NCI-H1092 (cell line): ENCODE measurements at regions not wholly inside any gene's neighbourhood (a gene's known extent, or its start where the extent isn't known, plus 50 kb on each side); places are given as distances from the start of the nearest gene placed in this dataset.

Experiments
- DNase-seq: peaks from one replicate; lab custom pipeline; 2025; lab: John Stamatoyannopoulos, UW

DNA sequence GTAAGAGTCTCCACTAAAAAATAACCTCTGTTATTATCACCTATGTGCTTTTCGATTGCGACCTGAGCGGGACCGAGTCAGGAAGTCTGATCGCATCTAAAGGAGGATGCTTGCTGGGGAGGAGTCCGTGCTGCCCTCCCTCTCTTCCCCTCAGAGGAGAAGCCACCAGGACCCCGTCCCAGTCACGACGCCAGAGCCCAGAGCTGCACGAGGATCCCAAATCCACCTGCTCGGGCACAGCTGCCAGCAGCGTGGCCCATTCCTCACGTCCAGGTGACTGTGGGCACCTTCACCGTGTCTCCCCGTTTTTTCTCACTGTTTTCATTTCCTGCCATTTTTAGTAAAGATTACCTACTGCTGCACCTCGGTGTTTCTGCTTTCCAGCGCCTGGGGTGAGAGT lies 390.3 kb downstream of the BRD1 start:
- DNase-seq, result no peak

DNA sequence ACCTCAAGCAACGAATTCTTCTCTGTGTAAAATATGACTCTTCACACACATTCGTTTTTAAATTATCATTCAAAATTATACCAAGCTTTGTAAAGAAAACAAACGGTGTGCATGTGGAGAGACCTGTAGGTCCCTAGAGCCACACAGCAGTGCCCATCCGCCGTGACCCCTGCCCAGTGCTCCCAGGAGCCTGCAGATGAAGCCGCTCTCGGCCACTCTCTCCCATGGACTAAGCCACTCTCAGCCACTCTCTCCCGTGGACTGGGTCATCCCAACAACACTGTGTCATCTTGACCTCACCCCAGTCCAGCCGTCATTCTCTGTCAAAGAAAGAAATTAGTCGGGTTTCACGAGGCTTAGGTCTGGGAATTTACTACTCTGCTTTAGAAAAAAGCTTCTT lies 391.6 kb downstream of the BRD1 start:
- no peak for DNase-seq

DNA sequence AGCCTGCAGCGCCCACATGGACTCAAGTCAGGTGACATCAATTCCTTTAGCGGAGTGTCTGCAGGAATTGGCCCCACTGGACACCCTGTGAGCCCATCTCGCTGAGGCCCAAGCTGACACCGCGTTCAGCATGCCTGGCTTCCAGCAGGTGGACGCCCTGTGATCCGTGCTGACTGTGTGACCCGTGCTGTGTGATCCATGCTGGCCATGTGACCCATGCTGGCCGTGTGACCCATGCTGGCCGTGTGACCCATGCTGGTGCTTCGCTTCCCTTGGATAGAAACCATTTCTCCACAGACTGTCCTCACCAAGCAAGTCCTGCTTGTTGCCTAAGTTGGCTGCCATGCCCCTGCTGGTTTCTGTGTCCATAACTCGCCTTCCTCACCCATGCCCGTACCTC lies 392.1 kb downstream of the BRD1 start:
- no peak for DNase-seq

DNA sequence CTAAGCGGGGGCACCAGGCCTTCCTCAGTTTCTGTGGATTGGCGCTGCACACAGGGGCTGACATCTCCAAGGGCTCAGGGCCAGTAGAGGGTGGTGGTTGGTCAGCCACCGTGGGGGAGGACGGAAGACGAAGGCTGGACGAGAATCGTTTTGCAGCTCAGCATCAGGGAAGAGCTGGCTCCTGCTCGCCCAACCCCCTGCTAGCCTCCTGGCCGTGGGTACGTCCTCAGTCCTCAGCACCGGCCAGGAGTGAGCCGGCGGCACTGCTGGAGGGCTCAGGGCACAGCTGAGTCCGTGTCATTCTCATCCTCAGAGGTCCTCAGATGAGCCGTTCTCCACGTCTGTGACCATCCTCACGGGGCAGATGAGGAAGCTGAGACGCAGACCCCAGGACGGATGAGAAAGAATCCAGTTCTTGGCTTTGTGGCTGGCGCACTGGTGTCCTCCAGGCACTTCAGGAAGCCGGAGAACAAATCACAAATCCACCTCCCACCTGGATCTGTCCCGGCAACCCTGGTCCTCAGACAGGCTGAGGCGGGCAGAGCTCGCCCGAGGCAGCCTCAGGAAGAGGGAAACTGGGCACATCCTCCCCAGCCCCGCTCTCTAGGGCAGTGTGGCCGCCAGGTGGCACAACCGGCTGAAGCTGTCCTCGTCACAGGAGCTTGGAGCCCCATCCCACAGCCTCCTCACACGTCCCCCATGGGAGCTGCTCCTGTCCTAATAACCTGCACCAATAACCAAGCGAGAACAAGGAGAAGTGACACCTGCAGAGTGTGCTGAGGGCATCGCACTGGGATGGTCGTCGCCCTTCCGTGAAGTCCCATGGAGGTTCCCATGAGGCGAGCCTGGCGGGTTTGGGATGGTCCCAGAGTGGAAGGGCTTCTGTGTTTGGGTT lies 393.7 kb downstream of the BRD1 start:
- no peak for DNase-seq

DNA sequence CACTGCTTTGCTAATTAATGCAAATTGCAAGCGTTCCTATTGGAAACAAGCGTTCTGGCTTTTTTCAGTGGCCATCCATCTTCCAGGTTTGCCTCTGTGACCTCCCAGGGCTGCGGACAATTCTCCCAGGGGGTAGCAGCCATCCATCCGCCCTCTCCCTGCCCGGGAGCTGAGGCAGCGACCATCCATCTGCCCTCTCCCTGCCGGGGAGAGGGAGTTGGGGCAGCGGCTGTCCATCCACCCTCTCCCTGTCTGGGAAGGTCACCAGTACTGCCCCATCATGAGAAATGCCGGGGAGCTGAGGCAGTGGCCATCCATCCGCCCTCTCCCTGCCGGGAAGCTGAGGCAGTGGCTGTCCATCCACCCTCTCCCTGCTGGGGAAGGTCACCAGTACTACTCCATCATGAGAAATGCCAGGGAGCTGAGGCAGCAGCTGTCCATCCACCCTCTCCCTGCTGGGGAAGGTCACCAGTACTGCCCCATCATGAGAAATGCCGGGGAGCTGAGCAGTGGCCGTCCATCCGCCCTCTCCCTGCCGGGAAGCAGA lies 394.7 kb downstream of the BRD1 start:
- no peak for DNase-seq

DNA sequence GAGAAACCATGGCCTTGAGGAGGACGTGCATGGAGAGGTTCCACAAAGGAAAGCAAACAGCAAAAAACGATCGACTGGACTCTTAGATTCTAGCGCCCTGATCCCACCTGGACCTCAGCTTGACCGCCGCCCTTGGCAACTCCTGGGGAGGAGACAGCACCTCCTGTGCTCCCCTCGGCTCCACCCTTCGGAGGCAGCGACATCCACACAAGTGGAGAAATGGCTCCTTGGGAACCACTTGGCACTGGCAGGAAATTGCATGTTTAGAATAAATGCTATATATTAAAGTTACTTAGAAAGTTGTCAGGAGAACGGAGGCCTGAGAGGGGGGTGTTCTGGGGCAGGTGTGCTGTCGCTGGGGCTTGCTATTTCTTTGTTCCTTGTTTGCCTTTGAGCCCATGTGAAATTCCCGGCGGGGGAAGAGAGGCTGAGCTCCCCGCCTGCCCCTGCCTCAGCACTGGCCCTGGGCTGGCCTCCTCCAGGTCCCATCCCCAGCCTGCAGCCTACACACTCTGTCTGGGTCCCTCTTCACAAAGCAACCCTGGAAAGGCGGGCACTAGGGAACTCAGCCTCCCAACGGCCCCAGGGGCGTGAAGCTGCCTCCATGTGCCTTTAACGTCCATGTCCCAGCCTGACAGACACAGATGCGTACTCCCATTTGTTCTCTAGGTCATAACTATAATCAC lies 395.3 kb downstream of the BRD1 start:
- DNase-seq, result no peak

DNA sequence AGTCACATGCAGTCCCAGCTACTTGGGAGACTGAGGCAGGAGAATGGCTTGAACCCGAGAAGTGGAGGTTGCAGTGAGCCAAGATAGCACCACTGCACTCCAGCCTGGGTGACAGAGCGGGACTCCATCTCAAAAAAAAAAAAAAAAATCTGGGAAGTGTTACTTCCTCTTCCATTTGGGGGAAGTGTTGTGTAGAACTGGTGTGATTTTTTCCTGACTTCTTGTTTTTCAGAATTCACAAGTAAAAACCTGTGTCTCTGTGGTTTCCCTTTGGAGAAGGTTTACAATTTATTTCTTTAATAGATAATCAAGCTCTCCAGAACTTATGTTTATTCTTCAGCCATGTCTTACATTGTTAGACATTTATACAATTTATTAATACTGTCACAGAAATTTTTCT lies 396.1 kb downstream of the BRD1 start:
- DNase-seq, result no peak

DNA sequence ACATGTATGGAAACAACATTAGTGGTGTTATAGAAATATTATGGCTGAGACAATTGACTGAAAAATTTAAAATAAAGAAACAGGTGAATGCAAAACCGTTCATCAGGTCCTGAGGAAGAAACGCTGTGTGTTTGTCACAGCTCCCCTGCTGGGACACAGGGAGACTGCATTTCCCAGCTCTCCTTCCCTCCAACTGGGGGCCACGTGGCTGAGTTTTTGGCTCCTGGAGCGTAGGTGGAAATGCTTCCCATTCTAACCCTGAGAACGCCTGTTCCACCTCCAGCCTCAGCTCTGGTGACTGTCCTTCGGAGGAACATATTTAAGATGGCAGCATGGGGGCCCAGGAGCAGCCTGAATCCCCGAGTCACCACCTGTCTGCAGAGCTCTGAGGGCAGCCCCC lies 398.6 kb downstream of the BRD1 start:
- DNase-seq, result no peak

DNA sequence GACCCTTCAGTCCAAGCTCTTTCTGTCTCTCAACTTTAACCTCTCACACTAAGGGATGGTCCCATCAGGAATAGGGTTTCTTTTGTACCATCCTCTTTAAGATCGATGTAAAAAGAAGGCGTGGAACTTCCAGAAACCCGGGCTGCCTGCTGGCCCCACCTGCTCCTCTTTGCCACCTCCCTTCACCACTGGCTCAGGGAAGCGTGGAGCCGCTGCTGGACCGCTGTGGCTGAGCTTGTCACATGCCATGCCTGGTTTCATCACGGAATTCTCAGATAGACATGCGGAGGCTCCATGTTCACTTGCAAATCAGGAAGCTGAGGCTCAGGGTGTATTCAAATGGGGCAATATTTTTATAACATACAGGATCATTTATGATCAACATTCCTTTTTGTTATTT lies 399.7 kb downstream of the BRD1 start:
- no peak for DNase-seq

DNA sequence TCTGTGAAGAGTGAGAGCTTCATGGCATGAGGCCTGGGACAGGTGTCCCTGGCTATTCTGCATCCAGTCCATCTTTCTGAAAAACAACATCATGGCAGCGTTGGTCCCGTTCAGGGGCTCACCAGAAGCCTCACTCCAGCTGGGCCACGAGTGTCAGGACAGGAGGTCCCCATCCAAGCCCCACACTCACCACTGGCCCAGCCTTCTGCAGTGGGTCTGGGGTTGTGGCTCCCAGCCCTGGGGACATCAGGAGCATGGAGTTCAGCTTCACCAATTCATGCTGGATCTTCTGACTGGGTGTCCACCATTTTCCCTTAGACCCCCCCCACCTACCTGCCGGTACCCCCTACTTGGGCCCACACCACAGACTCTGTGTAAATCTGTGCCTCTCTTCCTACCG lies 400.3 kb downstream of the BRD1 start:
- DNase-seq, result no peak

DNA sequence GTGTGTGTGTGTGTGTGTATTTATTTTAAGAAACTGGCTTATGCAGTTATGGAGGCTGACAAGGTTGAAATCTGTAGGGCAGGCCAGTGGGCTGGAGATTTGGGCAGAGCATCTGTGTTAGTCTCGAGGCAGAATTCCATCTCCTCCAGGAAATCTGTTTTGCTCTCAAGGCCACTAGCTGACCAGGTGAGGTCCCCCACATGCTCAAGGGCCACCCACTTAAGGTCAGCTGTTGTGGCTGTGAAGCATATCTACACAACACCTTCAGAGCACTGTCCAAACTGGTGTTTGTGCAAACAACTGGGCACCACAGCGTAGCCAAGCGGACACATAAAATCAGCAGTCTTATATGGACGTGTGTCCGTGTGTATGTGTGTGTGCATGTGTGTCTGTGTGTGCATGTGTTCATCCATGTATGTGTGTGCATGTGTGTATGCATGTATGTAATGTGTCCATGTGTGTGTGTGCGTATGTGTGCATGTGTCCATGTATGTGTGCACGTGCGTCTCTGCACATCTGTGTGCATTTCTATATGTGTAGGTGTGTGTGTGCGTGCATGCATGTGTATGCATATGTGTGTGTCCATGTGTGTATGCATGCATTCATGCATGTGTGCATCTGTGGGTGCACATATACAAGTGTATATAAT lies 400.9 kb downstream of the BRD1 start:
- no peak for DNase-seq

DNA sequence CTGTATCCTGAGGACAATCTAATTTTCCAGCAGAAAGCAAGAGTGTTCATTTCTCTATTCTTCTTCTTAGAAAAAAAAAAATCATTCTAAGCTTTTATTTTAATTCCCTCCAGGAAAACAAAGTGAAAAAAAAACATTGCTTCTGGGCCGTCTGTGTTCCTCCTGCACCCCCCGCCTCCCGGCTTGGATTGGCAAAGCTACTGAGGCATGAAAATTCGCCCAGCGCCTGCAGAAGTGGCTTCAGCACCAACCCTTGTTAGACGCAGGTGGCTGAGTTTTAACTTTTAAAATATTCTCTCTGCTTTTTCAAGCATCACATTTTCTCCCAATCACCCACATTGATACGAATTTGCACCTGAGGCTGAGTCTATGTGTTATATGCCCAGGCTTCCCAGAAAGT lies 401.6 kb downstream of the BRD1 start:
- DNase-seq, result no peak

DNA sequence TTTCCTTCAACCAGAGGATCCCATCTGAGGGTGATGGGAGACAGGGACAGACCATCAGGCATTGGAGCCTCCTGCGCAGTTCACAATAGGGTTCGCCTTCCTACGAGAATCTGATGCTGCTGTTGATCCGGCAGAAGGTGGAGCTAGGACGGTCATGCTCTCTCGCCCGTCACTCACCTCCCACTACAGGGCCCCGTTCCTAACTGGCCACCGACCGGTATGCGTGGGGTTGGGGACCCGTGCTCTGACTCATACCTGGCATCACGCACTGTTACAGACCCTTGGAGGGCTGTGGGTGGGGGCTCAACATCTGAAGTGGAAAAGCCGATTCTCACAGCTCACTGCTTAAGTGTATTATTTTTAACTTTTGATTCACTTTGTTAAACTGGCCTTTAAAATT lies 402.3 kb downstream of the BRD1 start:
- DNase-seq, result no peak

DNA sequence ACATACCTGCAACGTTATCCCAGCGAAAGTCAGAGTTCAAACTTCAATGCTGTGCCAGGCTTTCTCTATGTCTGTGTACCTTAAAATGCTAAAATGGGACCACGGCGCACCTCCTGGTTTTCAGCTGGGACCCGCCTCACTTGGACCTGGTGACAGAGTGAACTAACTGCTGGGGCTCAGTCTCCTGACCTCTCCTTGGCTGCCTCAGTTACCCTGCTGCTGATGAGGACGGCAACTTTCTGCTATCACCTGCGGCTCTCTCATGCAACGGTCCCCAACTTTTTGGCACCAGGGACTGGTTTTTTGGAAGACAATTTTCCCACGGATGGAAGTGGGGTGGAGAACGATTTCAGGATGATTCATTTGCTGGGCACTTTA lies 402.8 kb downstream of the BRD1 start:
- no peak for DNase-seq

DNA sequence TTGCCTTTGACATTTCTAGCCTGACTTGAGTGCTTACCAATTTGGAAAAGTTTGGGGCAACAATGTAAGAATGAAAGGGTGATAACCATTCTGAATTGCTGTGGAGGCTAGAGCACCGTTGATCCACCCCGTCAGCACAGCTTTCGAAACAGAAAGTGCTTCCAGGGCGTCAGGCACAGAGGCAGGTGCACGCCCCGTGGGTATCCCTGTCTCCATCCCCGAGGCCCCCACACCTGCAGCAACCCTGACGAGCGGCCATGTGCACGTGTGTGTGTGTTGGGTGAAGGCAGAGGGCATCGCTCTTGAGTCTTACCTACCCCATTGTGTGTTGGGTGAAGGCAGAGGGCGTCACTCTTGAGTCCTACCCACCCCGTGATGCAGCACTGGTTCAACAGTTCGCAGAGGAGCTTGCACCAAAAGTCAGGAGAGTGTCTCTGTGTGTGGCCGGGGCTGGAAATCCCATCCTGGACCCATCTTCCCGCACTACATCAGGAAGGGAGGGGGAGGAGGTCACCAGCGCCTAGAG lies 404.5 kb downstream of the BRD1 start:
- DNase-seq, result no peak

DNA sequence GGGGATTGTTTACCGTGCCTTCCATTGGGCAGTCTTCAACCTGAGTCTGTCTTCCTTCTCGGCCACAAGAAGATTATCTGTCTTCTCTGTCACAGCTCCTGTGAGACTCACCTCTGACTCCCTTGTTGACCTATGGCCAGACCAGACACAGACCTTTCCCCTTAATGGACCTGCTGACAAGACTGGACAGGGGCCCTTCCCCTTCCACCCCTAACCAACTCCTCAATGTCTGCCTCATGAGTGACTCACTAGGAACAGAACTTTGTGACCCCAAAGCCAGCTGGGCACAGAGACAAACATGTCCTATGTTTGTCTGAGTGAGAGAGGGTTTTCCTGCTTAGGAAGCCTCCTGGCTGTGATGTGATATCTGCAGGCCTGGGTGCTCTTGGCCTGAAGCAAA lies 405.0 kb downstream of the BRD1 start:
- no peak for DNase-seq

DNA sequence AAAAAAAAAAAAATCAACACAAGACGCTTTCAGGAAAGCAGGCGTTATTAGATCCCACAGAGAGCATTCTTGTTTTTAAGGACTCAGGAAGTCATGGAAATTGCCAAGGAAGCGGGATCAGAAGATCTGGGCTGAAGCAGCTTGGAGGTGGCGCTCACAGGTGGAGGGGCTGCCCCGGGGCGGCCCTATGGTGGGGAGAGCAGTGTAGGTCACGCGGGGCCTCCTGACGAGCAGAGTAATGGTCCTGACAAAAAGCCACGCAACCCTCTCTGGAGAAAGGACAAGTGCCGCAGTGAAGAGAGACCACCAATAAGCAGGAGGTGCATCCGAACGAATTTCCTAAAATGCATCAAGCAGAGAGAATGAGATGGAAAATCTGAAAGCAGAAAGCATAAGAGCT lies 407.0 kb downstream of the BRD1 start:
- DNase-seq, result no peak

DNA sequence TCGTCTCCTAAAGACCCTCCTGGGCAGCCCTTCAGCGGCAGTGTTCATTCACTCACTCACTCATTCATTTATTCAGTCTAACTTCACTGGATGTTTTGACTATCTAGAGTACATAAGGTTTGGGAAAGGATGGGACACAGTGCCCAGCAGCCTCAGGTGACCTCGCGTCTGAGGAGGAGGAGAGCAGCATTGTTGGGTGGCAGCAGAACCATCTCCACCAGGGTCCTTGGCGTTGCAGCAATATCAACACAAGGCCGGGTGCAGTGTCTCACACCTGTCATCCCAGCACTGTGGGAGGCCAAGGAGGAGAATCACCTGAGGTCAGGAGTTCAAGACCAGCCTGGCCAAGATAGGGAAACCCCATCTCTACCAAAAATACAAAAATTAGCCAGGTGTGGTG lies 408.0 kb downstream of the BRD1 start:
- DNase-seq, result no peak

DNA sequence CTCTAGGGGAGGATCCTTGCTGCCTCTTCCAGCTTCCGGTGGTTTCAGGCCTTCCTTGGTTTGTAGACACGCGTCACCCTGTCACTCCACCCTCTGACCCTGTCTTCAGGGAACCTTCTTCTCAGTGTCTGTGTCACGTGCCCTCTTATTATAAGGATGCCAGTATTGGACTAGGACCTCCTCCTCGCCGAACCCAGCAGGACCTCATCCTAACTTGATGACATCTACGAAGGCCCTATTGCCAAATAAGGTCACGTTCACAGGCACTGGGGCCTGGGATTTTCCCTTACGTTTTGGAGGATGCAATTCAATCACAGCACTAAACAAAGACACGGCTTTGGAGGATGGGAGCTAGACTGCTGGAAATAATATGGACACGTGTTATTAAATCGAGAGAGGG lies 408.7 kb downstream of the BRD1 start:
- no peak for DNase-seq

DNA sequence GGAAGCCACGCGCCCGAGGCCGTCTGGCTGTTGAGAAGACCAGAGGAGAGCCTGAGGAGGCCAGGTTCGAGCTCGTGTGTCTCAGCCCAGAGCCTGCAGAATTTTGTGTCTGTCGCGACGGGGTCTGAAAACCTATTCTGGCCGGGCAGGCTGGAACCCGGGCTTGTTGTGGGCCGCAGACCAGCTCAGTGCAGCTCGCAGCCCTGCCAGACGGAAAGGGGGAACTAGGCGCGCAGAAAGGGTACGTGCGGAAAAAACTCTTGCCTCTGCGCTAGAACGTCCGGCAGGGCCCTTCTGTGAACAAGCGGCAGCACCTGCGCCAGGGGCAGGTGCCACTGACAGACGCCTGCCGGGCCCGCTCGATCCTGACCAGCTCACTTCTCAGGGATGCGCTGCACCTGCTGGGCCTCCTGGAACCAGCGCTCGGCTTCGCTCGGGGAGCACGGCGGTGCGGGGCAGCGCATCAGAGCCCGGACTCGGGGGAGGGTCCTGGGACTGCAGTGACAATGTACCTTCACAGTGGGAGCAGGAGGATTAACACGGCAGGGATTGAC lies 409.3 kb downstream of the BRD1 start:
- no peak for DNase-seq

DNA sequence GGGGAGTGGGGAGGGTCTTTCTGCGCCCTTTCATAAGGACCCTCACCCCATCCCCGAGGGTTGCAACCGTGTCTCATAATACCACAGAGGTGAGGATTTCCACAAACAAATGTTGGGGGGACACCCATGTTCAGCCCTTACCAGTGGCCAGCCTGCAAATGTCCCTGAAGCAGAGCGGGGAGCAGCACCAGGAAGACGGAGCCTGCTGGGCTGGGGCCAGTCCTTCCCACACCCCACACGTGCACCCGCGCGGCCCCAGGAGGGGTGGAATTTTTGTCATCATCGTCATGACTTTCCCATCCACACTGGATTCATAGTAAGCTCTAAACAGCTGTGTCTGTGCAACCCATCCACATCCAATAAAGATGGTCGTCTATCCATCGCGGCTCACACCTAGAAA lies 409.8 kb downstream of the BRD1 start:
- no peak for DNase-seq

DNA sequence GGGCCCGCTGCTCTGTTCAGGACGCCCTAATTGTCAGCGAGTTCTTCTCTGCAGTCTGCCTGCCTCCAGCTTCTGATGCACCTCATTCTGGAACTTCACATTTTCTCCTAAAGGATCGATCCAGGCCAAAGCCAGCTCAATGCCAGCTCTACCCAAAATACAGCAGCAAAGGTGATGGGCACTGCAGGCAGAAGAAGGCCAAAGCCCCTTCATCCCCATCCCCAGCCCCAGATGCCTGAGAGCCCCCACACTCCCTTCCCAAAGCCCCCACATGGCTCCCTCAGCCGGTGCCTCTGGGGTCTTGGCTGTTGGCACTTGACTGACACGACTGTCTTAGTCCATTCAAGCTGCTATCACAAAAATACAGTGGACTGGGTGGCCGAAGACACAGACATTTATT lies 410.3 kb downstream of the BRD1 start:
- DNase-seq, result no peak
